ENCODE measurements at regions not wholly inside any gene's neighbourhood (a gene's known extent, or its start where the extent isn't known, plus 50 kb on each side); places are given as distances from the start of the nearest gene placed in this dataset.

DNA sequence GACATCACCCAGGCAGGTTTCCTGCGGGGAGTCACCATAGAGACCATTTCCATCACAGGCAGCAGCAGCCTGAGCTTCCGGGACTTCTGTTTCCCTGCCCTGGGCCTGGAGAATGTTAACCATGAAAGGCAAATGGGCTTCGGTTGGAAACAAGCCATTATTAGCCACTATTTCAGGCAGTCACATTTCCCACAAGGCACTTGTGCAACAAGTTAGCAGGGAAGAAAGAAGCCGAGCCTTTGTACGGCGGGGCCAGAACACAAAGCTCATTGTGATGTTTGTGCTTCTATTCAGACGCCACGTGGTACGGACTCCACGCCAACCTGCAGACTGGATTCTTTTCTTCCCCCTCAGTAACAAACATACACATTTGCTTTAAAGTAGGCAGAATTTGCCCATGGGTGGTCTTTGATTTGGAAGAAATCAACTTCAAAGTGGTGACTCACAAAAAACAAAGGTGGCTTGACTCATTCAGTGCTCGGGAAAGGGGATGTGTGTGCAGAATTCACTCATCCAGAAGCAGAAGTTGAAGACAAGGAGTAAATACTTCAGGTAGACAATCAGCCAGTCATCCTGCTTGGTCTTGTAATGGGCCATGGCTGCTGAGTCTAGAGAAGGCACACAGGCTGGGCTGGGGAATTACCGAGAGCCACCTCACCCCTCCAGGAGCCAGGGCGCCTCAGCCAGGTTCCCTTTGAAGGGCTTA, 154.2 kb upstream of the PRMT8 start:
- no peak for DNase-seq (ENCODE audit: low spot score)

DNA sequence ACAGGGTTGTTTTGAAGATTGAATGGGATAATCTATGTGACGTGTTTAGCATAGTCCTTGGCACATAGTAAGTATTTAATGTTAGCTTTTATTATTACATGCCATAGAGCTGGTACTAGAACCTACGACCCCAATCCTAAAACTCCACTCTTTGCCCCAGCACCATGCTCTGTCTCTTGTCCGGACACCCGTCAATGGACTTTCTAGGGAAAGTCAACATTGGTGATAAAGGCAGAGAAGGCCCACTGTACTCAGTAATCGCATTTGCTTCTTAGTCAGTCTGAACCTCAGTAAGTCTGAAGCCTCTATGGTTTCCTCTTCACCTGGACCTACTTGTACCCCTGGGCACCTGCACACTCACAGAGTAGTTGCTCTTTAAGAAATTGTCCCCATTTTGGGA, 153.1 kb upstream of the PRMT8 start:
- no peak for DNase-seq (ENCODE audit: low spot score)

DNA sequence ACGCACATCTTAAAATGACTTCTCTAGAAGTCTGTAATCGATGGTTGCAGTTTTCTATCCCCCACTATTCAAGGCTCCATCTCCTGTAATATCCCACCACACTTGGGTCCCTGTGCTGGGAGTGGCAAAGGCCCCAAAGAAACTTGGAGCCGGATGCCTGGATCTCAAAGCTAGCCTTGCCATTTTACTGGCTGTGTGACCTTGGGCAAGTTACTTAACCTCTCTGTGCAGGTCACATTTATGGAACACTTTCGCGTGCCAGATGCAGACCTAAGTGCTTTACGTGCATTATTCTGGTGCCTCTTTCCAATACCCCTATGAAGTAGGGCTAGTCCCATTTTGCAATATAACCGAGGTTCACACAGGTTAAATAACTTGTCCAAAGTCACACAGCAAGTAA, 151.8 kb upstream of the PRMT8 start:
- no peak for DNase-seq (ENCODE audit: low spot score)

DNA sequence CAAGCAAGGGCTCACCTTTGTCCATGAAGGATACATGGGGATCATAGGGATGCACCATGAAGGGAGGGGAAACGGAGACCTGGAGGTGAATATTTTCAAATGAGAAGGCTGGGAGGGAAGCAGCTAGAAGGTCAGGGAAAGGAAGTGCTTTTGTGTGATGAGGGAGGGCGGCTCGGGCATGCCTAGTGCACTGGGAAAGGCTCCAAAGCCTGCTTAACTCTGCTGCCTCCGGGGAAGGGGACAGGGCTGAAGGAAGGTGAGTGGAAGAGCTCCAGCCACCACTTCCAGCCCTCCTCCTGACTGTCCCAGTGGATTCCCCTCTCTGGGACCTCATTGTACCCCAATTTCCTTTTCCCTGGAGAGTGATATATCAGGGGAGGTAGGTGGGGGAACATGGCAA, 149.4 kb upstream of the PRMT8 start:
- DNase-seq (ENCODE audit: low spot score): peak; percentile 17

DNA sequence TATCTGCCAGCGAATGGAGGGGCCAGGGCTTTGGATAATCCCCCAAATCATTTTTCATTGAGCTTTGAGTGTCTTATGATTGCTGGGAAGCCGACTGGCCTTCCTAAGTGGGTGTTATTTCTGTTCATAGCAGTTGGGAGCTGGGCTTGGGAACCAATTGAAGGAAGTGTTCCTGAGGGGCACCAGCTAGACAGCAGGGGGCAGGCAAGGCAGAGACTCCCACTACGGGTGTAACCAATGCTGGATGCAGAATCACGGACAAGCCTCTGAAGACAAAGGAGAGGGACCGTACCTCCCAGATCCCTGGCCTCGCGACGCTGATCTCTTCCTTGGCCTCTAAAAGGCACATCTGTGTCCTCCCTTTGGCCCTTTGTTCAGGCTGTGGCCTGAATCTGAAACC, 149.0 kb upstream of the PRMT8 start:
- peak; percentile 52 for DNase-seq (ENCODE audit: low spot score)

DNA sequence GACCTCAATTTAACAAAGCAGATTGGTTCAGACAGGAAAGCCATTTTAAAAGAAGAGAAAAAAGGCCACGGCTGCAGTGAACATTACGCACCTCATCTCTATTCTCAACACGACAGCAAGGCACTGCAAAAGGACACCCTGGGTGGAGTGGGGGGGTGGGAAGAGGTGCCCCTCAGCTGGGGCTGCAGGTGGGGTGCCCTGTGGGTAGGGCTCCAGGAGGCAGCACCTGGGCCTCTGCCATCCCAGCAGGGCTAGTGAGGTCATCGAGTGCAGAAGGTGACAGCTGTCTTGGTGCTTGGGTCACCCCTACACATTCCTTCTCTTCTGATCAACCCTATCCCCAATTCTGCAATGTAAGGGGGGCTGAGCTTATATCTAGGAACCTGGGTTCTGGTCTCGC, 142.9 kb upstream of the PRMT8 start:
- no peak for DNase-seq (ENCODE audit: low spot score)

DNA sequence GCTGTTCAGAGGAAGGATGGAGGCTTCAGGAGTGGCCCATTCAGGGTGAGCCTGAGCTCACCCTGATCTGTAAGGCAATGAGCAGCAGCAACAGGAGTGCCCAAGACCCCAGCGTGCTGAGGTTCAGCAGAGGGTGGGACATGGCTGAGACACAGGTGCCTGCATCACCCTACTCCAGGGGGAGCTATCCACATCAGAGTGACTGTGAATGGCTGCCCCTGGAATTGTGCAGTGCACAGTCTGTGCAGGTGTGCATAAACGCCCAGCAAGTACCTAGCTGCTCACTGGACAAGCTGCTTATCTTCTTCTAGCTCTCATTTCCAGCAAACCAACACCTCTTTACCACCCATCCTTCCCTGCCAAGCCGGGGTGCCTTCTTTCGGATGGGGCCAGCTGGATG, 140.6 kb upstream of the PRMT8 start:
- no peak for DNase-seq (ENCODE audit: low spot score)

DNA sequence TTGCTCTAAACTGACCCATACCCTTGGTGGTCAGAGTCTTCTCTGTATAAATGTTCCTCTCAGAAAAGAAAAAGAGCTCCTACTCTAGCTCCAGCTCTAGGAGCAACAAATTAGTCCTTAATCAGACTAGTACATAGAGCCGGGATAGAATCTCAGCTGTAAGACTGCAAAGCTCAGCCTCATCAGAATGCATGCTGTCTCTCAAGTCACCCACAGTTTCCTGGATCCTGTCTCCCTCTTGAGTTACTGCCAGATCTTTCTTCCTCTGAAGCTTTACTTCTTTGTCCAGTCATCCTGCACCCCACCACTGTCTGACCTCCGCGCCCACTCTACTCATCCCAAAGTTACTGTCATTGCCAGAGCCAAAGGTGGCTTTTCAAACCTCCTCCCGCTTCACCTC, 139.3 kb upstream of the PRMT8 start:
- DNase-seq (ENCODE audit: low spot score): no peak

DNA sequence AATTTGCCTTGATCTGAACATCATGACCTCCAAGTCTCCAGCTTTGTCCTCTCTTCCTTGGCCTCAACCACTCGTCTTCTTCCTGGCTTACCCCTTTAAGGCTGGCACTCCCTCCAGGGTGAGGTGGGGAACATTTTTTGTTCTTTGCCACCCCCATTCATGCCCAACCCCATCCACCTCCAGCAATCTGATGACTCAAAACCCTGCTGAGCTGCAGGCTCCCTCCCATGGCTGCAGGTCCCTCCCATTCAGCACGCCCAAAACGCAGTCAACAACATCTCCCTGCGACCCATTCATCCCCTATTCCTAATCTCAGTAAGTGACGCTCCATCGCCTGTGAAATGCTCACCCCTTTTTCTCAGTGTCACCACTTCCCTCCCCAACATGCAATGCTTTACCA, 138.8 kb upstream of the PRMT8 start:
- DNase-seq (ENCODE audit: low spot score): no peak

DNA sequence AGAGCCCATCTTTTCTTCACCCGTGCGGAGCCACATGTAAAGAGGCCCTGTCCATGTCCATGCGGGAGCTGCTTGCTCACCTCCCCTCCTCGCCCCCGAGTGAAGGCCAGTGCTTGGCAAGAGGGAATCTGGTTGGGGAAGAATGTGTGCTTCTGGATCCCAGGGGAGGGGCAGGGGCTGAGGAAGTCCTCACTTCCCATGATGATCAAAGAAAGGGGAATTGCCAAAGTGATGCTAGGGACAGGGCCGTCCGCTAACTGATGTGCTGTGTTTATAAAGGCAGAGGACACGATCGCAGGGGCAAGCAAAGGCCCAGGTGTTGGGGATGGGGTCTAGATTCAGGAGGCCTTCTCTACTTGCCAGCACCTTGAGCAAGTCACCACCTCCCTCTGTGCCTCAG, 137.4 kb upstream of the PRMT8 start:
- no peak for DNase-seq (ENCODE audit: low spot score)

DNA sequence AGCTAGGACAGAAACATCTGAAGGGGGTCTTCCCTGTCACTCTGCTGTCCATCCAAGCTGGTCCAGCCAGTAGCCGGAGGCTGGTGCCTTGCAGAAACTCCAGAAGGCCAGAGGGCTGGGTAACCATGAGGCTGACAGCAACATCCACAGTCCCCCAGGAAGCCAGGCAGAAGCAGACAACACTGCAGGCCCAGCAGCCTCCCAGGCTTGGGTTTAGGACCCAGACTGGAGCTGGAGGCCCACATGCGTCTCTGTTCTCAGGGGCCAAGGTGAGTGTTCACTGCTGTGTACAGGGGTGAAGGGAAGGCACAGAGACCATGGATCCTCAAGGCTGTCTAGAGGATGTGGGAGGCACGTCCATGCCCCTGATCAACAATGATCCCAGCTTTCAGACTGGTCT, 136.4 kb upstream of the PRMT8 start:
- no peak for DNase-seq (ENCODE audit: low spot score)

DNA sequence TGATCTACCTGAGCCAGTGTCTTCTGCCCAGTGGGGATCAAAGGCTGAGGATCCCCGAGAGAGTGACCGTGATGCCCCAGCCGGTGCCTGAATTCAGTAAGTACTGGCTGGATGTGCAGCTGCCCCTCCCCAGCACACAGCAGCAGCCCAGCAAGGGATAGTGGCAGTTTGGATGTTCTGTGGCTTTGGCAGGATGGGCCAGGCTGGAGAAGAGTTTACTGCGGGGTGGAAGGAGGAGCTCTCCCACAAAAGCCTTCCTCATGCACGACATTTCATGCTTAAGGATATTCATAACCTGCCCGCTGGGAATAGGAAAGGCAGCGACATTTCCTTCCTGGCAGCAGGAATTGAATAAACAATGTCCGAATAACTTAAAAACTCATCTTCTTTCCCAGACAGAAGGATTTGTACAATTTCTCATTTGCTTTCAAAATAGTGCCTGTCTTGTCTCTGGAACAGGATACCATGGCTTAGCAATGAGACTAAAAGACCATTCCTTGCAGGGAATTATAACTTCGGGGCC, 135.6 kb upstream of the PRMT8 start:
- no peak for DNase-seq (ENCODE audit: low spot score)

DNA sequence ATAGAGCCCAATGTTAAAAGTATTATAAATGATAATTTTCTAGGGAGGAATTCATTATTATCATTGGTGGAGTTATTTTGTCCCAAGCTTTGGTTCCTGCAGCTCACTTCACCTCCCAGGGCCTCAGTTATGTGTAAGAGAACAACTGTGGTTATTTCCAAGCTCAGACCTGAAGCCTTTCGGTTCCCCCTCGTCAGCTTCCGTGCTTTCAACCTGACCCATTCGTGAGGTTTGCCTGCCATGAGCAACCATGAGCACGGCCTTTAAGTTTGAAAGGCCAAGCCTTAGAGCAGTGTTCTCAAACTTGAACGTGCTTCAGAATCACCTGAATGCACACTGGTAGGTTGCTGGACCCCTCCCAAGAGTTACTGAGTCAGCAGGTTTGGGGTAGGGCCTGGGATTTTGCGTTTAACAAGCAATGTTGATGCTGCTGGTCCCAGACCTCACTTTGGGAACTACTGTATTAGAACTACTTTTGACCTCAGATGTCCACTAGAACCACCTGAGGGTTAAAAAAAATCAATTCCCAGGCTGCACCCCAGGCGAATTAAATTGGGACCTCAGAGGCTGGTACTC, 133.0 kb upstream of the PRMT8 start:
- DNase-seq (ENCODE audit: low spot score): no peak

DNA sequence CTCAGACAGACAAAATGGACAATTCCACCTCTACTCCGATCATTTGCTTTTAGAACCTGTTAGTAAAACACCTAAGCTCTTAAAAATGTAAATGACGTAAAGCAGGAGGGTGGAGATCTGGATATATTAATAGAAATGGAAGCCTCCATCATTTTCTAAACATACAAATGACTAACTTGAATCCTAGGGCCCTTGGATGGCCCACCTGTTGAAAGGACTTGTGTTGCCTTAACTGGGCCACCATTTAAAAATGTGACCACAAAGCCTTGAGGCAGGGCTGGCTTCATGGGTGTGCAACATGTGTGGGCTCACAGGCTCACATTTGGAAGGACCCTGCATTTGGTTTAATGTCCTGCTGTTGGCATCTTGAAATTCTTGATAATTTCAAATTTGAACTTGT, 131.5 kb upstream of the PRMT8 start:
- DNase-seq (ENCODE audit: low spot score): no peak

DNA sequence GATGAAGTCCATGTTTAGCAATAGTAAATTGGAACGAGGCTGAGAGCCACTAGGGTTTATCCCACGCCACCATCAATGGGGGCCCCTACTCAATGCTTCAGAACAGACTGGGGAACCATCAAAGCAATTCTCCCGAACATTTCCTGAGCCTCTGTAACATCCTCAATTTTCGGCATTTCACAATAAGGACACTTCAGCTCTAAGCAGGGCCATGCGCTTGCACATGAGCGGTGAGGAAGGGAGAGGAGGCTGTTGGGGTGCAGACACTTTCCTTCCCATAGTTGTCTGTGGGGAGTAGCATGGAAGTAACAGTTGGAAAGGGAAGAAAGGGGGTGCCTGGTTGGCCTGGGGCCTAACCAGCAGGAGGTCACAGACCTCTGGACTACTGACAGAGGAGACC, 129.9 kb upstream of the PRMT8 start:
- no peak for DNase-seq (ENCODE audit: low spot score)

DNA sequence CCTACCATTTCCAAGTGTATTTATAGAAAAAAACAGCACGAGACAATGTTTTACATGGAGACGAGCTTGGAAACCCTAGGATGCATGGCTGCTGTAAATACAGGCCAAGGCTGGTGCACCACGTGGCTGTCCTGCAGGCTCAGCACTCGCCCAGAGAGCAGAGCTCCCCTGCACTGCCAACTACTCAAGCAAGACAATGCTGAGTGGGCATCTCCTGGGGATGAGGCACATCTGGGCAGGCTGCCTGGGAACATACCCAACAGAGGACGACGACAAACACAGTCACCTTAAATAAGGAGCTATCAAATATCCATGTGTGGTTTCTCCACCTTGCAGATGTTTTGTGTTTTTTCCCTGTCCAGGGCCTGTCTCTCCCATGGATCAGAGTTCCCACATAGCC, 128.3 kb upstream of the PRMT8 start:
- DNase-seq (ENCODE audit: low spot score): no peak

DNA sequence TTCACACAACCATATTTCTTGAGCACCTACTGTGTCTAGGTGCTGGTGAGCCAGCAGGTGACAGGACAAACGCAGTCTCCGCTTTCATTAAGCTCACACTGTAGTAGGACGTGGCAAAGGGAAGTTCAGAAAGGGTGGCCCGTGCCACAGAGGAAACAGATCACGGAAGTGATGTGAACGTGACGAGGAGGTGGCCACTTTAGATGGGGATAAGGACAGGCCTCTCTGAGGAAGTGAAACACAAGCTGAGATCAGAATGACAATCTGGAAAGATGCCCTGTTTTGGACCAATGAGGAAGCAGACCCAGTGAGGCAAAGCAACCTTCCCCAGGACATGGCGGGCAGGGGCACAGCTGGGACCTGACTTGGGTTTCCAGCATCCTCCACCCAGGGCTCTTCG, 127.4 kb upstream of the PRMT8 start:
- DNase-seq (ENCODE audit: low spot score): no peak

DNA sequence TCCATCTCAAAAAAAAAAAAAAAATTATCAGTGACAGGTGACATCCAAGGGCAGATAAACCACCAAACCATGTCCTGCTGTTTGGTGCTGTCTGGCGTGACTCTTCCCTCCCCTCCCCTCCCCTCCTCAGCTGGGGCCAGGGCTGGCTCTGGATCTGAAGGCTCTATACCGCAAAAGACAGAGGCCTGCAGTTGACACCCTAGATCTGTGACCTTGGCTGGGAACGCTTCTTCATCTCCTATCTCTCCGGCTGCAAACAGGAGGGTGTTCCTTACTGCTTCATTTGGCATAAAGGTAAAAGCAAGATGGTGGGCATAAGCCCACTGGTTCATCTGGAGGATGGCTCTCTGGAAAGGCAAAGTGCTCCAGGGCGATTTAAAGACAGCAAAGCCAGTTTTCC, 126.8 kb upstream of the PRMT8 start:
- no peak for DNase-seq (ENCODE audit: low spot score)

DNA sequence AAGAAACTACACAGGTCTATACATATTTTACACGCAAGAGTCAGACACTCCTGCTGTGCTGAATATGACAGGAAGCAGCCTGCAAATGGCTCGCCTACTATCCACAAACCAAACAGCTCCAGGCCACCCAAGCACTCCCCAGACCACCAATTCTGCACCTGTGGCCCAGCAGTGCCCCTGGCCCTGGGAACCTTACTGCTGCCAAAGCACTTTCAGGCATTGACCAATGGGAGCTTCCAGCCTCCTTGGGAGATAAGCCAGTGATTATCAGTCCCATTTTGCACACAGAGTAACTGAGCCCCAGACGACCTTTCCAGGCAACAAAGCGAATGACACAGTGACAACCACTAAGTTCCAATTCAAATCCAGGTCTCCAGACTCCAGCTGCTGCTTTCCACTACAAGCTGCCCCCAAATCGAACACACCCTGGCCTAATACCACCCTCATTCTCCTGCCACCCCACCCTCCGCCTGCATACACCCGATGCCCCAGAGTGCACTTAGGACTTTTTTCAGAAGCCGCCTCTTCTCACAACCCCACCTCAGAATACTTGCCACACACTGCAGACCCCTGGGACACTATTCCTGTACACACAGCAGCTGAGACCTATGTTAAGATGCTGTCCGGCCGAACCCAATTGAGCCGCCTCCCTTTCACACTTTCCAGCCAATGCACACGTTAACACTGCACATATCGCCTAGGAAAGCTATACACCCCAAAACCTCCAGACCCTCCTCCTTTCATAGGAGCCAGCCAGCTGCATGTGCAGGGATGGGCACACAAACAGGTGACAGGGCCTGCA, 126.1 kb upstream of the PRMT8 start:
- no peak for DNase-seq (ENCODE audit: low spot score)

DNA sequence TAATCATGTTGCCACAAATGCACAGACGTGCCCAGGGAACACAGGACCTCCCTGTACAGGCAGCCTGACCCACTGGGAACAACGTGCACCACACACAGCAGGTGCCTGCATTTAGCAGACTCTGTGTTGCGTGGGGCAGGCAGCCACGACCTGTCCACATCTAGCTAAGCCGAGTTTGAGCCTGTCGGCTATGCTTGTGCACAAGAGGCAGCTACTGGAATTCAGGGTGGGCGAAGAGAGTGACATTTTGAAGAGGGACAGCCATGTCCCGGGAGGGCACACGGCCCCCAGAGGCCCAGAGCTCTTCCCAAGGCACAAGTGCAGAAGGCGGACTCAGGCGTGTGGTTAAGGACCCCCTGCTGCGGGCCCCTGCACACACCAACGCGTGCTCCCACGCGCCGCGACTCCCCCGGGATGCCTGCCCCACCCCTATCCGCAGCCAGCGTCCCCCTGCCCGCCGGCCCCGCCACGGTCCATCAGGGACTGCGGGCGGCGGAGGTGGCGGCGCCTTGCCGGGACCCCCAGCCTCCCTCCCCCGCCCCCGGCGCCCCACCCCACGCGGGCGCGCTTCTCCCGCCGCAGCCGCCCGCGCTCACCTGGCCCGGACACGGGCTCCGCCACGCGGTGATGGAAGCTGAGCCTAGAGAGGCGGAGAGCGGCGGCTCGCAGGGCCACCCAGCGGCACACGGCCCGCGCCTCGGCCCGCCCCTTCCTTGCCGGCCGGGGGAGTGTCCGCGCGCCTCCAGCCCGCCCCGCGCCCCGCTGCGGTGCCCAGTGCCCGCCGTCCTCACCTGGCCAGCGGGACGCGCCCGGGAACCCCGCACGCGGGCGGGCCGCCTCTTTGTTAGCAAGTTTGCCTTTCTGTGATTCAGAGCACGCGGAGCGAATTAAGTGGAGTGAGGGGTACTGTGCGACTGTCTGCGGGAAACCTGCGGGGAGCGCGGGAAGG, 125.3 kb upstream of the PRMT8 start:
- DNase-seq (ENCODE audit: low spot score): no peak

DNA sequence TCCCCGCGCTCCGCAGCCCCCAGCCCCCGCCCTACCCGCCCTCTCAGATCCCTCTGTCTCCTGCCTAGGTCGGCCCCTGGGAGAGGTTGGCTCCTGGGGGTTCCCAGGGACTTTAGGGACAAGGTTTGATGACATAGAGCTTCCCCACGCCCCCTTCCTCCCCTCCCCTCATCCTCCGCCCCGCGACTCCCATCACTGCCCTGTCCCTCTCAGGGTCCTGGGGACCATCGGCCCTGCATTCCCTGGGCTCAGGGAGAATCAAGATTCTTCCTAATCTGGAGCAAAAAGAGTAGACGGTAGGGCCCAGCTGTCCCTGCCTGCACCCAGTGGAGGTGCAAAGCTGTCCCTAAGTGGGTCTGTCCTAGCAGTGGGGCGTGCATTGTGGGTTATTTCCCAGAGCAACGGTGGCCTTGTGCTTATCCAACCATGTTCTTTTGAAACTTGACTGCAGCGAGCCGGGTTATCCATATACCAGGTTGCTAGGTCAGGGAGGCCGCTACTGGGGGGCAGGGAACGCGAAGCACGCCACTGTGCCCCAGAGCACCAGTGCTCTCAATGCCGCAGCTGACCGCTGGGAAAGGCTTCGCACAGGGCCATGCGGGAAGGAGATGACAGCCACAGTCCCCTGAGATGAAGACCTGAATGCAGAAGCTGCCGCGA, 124.4 kb upstream of the PRMT8 start:
- DNase-seq (ENCODE audit: low spot score): no peak

Measured in umbilical cord (tissue), 1 donor.